T-helper 1 cell treated with Interleukin-12 subunit alpha and Interleukin-12 subunit beta and Interleukin-4 antibody, amounts not matched to agents 30 ng/mL and 1 ng/mL, for 36 hours (primary cell): ENCODE measurements at regions not wholly inside any gene's neighbourhood (a gene's known extent, or its start where the extent isn't known, plus 50 kb on each side); places are given as distances from the start of the nearest gene placed in this dataset.

ENCODE experiments used
- intact Hi-C: fragments of 100-400 bp; cut with micrococcal nuclease; formaldehyde crosslinking; loops from one replicate; pipeline ENCODE4 v1.15.1; 2024

GRCh38 chr2:139836769-139837168 lies 1056.6 kb upstream of the NXPH2 start:
- intact Hi-C loops: no loop called here

GRCh38 chr2:139835101-139835500 lies 1054.9 kb upstream of the NXPH2 start:
- intact Hi-C loops: no loop called here

- intact Hi-C loops: no loop called here
Observed at GRCh38 chr2:139828011-139828410, 1047.8 kb upstream of the NXPH2 start.

GRCh38 chr2:139825726-139826125 lies 1045.5 kb upstream of the NXPH2 start:
- intact Hi-C loops: no loop called here

GRCh38 chr2:139819273-139819796 lies 1039.1 kb upstream of the NXPH2 start:
- intact Hi-C loops: no loop called here

GRCh38 chr2:139814458-139814857 lies 1034.3 kb upstream of the NXPH2 start:
- intact Hi-C loops: no loop called here

- intact Hi-C loops: no loop called here
Observed at GRCh38 chr2:139813340-139813739, 1033.2 kb upstream of the NXPH2 start.

- intact Hi-C loops: no loop called here
Observed at GRCh38 chr2:139805441-139805840, 1025.3 kb upstream of the NXPH2 start.

- intact Hi-C loops: no loop called here
Observed at GRCh38 chr2:139798391-139798790, 1018.2 kb upstream of the NXPH2 start.

- intact Hi-C loops: no loop called here
Observed at GRCh38 chr2:139790807-139791752, 1010.9 kb upstream of the NXPH2 start.

GRCh38 chr2:139790136-139790535 lies 1009.9 kb upstream of the NXPH2 start:
- intact Hi-C loops: no loop called here

GRCh38 chr2:139778732-139779131 lies 998.5 kb upstream of the NXPH2 start:
- intact Hi-C loops: no loop called here

GRCh38 chr2:139773720-139774277 lies 993.6 kb upstream of the NXPH2 start:
- intact Hi-C loops: no loop called here

- intact Hi-C loops: no loop called here
Observed at GRCh38 chr2:139769633-139770032, 989.4 kb upstream of the NXPH2 start.

- intact Hi-C loops: no loop called here
Observed at GRCh38 chr2:139763705-139764104, 983.5 kb upstream of the NXPH2 start.

- intact Hi-C loops: no loop called here
Observed at GRCh38 chr2:139759000-139759505, 978.9 kb upstream of the NXPH2 start.

GRCh38 chr2:139746901-139747300 lies 966.7 kb upstream of the NXPH2 start:
- intact Hi-C loops: no loop called here

GRCh38 chr2:139744273-139744672 lies 964.1 kb upstream of the NXPH2 start:
- intact Hi-C loops: no loop called here

GRCh38 chr2:139742216-139743172 lies 962.3 kb upstream of the NXPH2 start:
- intact Hi-C loops: no loop called here

- intact Hi-C loops: no loop called here
Observed at GRCh38 chr2:139737659-139738058, 957.5 kb upstream of the NXPH2 start.

GRCh38 chr2:139730197-139730596 lies 950.0 kb upstream of the NXPH2 start:
- intact Hi-C loops: no loop called here
